GM12878 (cell line): ENCODE measurements at regions not wholly inside any gene's neighbourhood (a gene's known extent, or its start where the extent isn't known, plus 50 kb on each side); places are given as distances from the start of the nearest gene placed in this dataset.

Experiments used
- ATAC-seq: fragments of 200-7000 bp; cut with Tn5 transposase; 3 replicates; pipeline ENCODE4 v1.9.1; 2020; ENCODE audit warnings: mild to moderate bottlenecking, moderate library complexity
- BruUV-seq: library from RNA; stranded (reverse); fragments of 400-500 nt; replicated peaks from 2 replicates; lab custom pipeline; 2021; lab: Mats Ljungman, UMichigan
- CTCF ChIA-PET: fragments of 300-600 bp; sonication (Branson Sonifier 250); formaldehyde crosslinking; extraction: SDS; loops from one replicate; lab custom pipeline; 2021; ENCODE audit warnings: inconsistent platforms; lab: Yijun Ruan, JAX
- POLR2A ChIA-PET: fragments of 350-600 bp; formaldehyde crosslinking; extraction: SDS; loops from one replicate; lab custom pipeline; 2021; ENCODE audit warnings: inconsistent platforms; lab: Charles Lee
- RAD21 ChIA-PET: fragments of 300-600 bp; sonication (Branson Sonifier 250); formaldehyde crosslinking; loops from one replicate; lab custom pipeline; 2023; ENCODE audit warnings: antibody characterized with exemption; ENCODE audit not compliant: unreplicated experiment; lab: Charles Lee
- SMC1A ChIA-PET: fragments of 300-600 bp; sonication (Branson Sonifier 250); formaldehyde crosslinking; loops from one replicate; lab custom pipeline; 2023; ENCODE audit not compliant: unreplicated experiment, uncharacterized antibody; lab: Charles Lee
- DNase-seq: peaks from one replicate; pipeline ENCODE4 v3.0.0-alpha.2; 2011; ENCODE audit warnings: low read depth, low spot score
- FAIRE-seq: peaks from 3 replicates; lab custom pipeline; 2011; peaks lifted over from hg19 to GRCh38; lab: Jason Lieb, UNC
- H2AFZ ChIP-seq: 2 replicates; pipeline ENCODE4 v1.6.0; 2011; ENCODE audit warnings: low read depth, low read length, control low read depth; ENCODE audit not compliant: control insufficient read depth
- H3K27ac ChIP-seq: 2 replicates; pipeline ENCODE4 v1.5.1; 2011; ENCODE audit warnings: control low read depth; ENCODE audit not compliant: control insufficient read depth, insufficient read depth
- H3K27me3 ChIP-seq, 2 experiments: replicated peaks in 1 of 2; 2 replicates each; pipeline versions ENCODE4 v1.6.0 to v1.6.1; 2011; ENCODE audit warnings: low read length in 1 of 2; ENCODE audit not compliant: control insufficient read depth in 2 of 2, insufficient read depth in 2 of 2
- H3K36me3 ChIP-seq, 2 experiments: 2 replicates each; pipeline ENCODE4 v1.5.1; 2011; ENCODE audit warnings: low read length in 1 of 2; ENCODE audit not compliant: control insufficient read depth in 2 of 2, insufficient read depth in 2 of 2
- H3K4me1 ChIP-seq: 2 replicates; pipeline ENCODE4 v1.6.1; 2011; ENCODE audit warnings: mild to moderate bottlenecking, low read length, moderate library complexity, mixed read lengths; ENCODE audit not compliant: control insufficient read depth, insufficient read depth
- H3K4me2 ChIP-seq: 2 replicates; pipeline ENCODE4 v1.6.0; 2011; ENCODE audit warnings: control low read depth; ENCODE audit not compliant: control insufficient read depth, insufficient read depth
- H3K4me3 ChIP-seq: fragments of 200-600 bp; sonication (generic); 2 replicates; pipeline ENCODE4 v1.5.1; 2016
- H3K79me2 ChIP-seq: 2 replicates; pipeline ENCODE4 v1.6.0; 2011; ENCODE audit warnings: low read length; ENCODE audit not compliant: control insufficient read depth, insufficient read depth
- H3K9ac ChIP-seq: 2 replicates; pipeline ENCODE4 v1.8.0; 2011; ENCODE audit warnings: low read length, control low read depth, mixed read lengths; ENCODE audit not compliant: control insufficient read depth, insufficient read depth
- H3K9me3 ChIP-seq: replicated peaks from 3 replicates; pipeline ENCODE4 v1.5.1; 2011; ENCODE audit warnings: mild to moderate bottlenecking, low read length; ENCODE audit not compliant: control insufficient read depth, insufficient read depth
- H4K20me1 ChIP-seq: 2 replicates; pipeline ENCODE4 v1.6.0; 2011; ENCODE audit not compliant: control insufficient read depth, insufficient read depth
- BMI1 ChIP-seq: fragments of 450-650 bp; IDR thresholded peaks from 2 replicates; pipeline ENCODE4 v1.6.1; 2016; ENCODE audit warnings: mild to moderate bottlenecking, moderate library complexity, borderline replicate concordance
- CREB1 ChIP-seq: IDR thresholded peaks from 2 replicates; pipeline ENCODE4 v1.6.1; 2012; ENCODE audit warnings: low read depth, mild to moderate bottlenecking, inconsistent platforms
- EP300 ChIP-seq, 2 experiments: fragments of 150-350 bp in 1 of 2; IDR thresholded peaks; 2 replicates each; pipeline ENCODE4 v1.6.1; 2011 to 2012; ENCODE audit warnings: low read depth in 2 of 2, low read length in 2 of 2, borderline replicate concordance in 1 of 2, improper control_type of control experiment in 1 of 2, inconsistent platforms in 1 of 2; ENCODE audit not compliant: control insufficient read depth in 1 of 2
- FOXM1 ChIP-seq: IDR thresholded peaks from 2 replicates; pipeline ENCODE4 v1.6.1; 2012; ENCODE audit warnings: low read depth, mild to moderate bottlenecking, inconsistent platforms, low read length, moderate library complexity
- HCFC1 ChIP-seq: fragments of 150-350 bp; IDR thresholded peaks from 2 replicates; pipeline ENCODE4 v1.6.1; 2014; ENCODE audit warnings: low read length
- MEF2A ChIP-seq: IDR thresholded peaks from 2 replicates; pipeline ENCODE4 v1.6.1; 2011; ENCODE audit warnings: low read depth, mild to moderate bottlenecking, low read length, moderate library complexity; ENCODE audit not compliant: insufficient read depth
- POLR2A ChIP-seq: IDR thresholded peaks from 2 replicates; pipeline ENCODE4 v1.6.1; 2011; ENCODE audit warnings: low read depth, mild to moderate bottlenecking, low read length
- RAD51 ChIP-seq: fragments of 450-650 bp; IDR thresholded peaks from 2 replicates; pipeline ENCODE4 v1.6.1; 2016; ENCODE audit warnings: moderate library complexity, mild to moderate bottlenecking, inconsistent platforms
- SMARCA5 ChIP-seq: fragments of 450-650 bp; IDR thresholded peaks from 2 replicates; pipeline ENCODE4 v1.6.1; 2017; ENCODE audit warnings: mild to moderate bottlenecking
- STAT3 ChIP-seq: IDR thresholded peaks from 2 replicates; pipeline ENCODE4 v1.6.1; 2011; ENCODE audit warnings: low read depth, low read length, improper control_type of control experiment
- ZNF24 ChIP-seq: fragments of 450-650 bp; IDR thresholded peaks from 2 replicates; pipeline ENCODE4 v1.6.1; 2017; ENCODE audit warnings: antibody characterized with exemption, mild to moderate bottlenecking
- WGBS: methylation state at CpG from one replicate; pipeline ENCODE4 v1.1.6; 2016; ENCODE audit warnings: low lambda C conversion rate; ENCODE audit not compliant: insufficient replicate concordance, insufficient coverage; ENCODE audit errors: missing lambda C conversion rate; 5-methylcytosine and 5-hydroxymethylcytosine counted together
- in situ Hi-C: fragments of 300-500 bp; cut with MboI; formaldehyde crosslinking; loops from 9 replicates; pipeline ENCODE4 v1.14.3; 2018; ENCODE audit warnings: mixed read lengths
- intact Hi-C: fragments of 100-400 bp; cut with micrococcal nuclease; formaldehyde crosslinking; loops from one replicate; pipeline ENCODE4 v1.14.2; 2022; ENCODE audit not compliant: unreplicated experiment
- TF ChIP-seq, protein P1 (sequence below): IDR thresholded peaks from 2 replicates; pipeline ENCODE4 v1.6.1; 2012; ENCODE audit warnings: low read depth, low read length, improper control_type of control experiment
- TF ChIP-seq, protein P2 (sequence below): fragments of 450-650 bp; IDR thresholded peaks from 2 replicates; pipeline ENCODE4 v1.6.1; 2016; ENCODE audit warnings: mild to moderate bottlenecking
- TF ChIP-seq, protein P3 (sequence below): fragments of 450-650 bp; IDR thresholded peaks from 2 replicates; pipeline ENCODE4 v1.6.1; 2018; ENCODE audit warnings: borderline replicate concordance, mild to moderate bottlenecking; ENCODE audit not compliant: partially characterized antibody
- TF ChIP-seq, protein P4 (sequence below): fragments of 150-350 bp; IDR thresholded peaks from 2 replicates; pipeline ENCODE4 v1.6.1; 2014; ENCODE audit warnings: mild to moderate bottlenecking, low read depth, low read length
- TF ChIP-seq, protein P5 (sequence below): fragments of 450-650 bp; IDR thresholded peaks from 2 replicates; pipeline ENCODE4 v1.6.1; 2017; ENCODE audit warnings: mild to moderate bottlenecking

DNA sequence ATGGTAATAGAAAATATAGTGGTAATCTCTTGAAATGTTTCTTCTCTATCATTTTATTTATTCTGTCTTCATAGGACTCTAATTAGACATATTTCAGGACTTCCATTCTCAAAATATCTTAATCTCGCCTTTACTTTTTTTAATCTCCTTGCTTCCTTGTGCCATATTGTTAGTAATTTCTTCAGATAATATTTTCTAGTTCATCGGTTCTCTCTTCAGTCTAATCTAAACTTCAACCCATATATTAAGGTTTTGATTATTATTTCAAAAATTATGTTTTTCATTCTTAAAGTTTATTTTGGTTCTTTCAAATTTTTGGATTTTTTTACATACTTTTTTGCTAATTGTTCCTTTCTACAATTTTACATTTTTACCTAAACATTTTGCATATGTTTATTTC, 237.9 kb upstream of the DGKB start (continued):
- TF ChIP-seq POLR2A (no peak), ZNF24 (no peak), BMI1 (no peak), STAT3 (no peak)
- TF ChIP-seq, protein P1, sequence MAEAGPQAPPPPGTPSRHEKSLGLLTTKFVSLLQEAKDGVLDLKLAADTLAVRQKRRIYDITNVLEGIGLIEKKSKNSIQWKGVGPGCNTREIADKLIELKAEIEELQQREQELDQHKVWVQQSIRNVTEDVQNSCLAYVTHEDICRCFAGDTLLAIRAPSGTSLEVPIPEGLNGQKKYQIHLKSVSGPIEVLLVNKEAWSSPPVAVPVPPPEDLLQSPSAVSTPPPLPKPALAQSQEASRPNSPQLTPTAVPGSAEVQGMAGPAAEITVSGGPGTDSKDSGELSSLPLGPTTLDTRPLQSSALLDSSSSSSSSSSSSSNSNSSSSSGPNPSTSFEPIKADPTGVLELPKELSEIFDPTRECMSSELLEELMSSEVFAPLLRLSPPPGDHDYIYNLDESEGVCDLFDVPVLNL: no peak

DNA sequence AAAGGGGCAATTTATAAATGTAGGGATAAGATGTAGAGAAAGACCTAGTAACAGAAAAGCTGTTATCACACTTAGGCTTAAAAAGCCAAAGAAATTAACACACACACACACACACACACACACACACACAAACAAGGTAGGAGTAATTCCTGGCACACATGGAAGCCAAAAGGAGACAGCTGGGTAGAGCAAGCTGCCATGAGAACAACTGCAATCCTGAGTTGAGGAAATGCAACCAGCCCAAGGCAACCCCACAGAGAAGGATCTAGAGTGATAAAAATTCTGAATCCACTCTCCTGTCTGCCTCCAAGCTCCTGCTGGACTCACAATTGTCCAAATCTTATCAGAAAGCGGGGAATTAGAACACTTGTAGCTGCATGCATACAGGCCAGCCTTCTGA, 229.1 kb upstream of the DGKB start:
- H2AFZ ChIP-seq: no peak overlapping the region
- 0% methylated on average over 1 of the region's 1 CpG for WGBS
- H3K79me2 ChIP-seq: no peaks in the 10 kb centered on the region
- intact Hi-C loops: no loop called here
- no peaks in the 10 kb centered on the region for H3K4me1 ChIP-seq
- in situ Hi-C loops: no loop called here
- DNase-seq (no peak), ATAC-seq (no peak), FAIRE-seq (no peak)
- H3K9me3 ChIP-seq: no peaks in the 10 kb centered on the region
- H3K4me3 ChIP-seq: no peak overlapping the region
- H3K27ac ChIP-seq: no peak overlapping the region
- POLR2A ChIA-PET: no interaction called here
- CTCF ChIA-PET: no interaction called here
- no TSS peak for BruUV-seq
- H4K20me1 ChIP-seq: no peaks in the 10 kb centered on the region
- no peaks in the 10 kb centered on the region for H3K27me3 ChIP-seq
- H3K36me3 ChIP-seq: no peaks in the 10 kb centered on the region
- RAD21 ChIA-PET: no interaction called here
- H3K9ac ChIP-seq: no peak overlapping the region
- SMC1A ChIA-PET: no interaction called here
- no peak overlapping the region for H3K4me2 ChIP-seq
- TF ChIP-seq, protein P2, sequence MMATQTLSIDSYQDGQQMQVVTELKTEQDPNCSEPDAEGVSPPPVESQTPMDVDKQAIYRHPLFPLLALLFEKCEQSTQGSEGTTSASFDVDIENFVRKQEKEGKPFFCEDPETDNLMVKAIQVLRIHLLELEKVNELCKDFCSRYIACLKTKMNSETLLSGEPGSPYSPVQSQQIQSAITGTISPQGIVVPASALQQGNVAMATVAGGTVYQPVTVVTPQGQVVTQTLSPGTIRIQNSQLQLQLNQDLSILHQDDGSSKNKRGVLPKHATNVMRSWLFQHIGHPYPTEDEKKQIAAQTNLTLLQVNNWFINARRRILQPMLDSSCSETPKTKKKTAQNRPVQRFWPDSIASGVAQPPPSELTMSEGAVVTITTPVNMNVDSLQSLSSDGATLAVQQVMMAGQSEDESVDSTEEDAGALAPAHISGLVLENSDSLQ: no peak
- TF ChIP-seq SMARCA5: no peak
- TF ChIP-seq FOXM1: no peak
- TF ChIP-seq HCFC1: no peak
- no peak for TF ChIP-seq MEF2A
- no peak for TF ChIP-seq CREB1
- TF ChIP-seq RAD51: no peak
- TF ChIP-seq, protein P3, sequence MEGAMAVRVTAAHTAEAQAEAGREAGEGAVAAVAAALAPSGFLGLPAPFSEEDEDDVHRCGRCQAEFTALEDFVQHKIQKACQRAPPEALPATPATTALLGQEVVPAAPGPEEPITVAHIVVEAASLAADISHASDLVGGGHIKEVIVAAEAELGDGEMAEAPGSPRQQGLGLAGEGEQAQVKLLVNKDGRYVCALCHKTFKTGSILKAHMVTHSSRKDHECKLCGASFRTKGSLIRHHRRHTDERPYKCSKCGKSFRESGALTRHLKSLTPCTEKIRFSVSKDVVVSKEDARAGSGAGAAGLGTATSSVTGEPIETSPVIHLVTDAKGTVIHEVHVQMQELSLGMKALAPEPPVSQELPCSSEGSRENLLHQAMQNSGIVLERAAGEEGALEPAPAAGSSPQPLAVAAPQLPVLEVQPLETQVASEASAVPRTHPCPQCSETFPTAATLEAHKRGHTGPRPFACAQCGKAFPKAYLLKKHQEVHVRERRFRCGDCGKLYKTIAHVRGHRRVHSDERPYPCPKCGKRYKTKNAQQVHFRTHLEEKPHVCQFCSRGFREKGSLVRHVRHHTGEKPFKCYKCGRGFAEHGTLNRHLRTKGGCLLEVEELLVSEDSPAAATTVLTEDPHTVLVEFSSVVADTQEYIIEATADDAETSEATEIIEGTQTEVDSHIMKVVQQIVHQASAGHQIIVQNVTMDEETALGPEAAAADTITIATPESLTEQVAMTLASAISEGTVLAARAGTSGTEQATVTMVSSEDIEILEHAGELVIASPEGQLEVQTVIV: no peak
- TF ChIP-seq, protein P4, sequence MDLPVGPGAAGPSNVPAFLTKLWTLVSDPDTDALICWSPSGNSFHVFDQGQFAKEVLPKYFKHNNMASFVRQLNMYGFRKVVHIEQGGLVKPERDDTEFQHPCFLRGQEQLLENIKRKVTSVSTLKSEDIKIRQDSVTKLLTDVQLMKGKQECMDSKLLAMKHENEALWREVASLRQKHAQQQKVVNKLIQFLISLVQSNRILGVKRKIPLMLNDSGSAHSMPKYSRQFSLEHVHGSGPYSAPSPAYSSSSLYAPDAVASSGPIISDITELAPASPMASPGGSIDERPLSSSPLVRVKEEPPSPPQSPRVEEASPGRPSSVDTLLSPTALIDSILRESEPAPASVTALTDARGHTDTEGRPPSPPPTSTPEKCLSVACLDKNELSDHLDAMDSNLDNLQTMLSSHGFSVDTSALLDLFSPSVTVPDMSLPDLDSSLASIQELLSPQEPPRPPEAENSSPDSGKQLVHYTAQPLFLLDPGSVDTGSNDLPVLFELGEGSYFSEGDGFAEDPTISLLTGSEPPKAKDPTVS: no peak
- TF ChIP-seq, protein P5, sequence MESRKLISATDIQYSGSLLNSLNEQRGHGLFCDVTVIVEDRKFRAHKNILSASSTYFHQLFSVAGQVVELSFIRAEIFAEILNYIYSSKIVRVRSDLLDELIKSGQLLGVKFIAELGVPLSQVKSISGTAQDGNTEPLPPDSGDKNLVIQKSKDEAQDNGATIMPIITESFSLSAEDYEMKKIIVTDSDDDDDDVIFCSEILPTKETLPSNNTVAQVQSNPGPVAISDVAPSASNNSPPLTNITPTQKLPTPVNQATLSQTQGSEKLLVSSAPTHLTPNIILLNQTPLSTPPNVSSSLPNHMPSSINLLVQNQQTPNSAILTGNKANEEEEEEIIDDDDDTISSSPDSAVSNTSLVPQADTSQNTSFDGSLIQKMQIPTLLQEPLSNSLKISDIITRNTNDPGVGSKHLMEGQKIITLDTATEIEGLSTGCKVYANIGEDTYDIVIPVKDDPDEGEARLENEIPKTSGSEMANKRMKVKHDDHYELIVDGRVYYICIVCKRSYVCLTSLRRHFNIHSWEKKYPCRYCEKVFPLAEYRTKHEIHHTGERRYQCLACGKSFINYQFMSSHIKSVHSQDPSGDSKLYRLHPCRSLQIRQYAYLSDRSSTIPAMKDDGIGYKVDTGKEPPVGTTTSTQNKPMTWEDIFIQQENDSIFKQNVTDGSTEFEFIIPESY: no peak
- TF ChIP-seq EP300 (IDR thresholded peaks at IDR 0.05; ENCODE audit: borderline replicate concordance in 1 of 2, control insufficient read depth in 1 of 2, low read depth in 2 of 2, low read length in 2 of 2): no peak
